ENCODE measurements at regions not wholly inside any gene's neighbourhood (a gene's known extent, or its start where the extent isn't known, plus 50 kb on each side); places are given as distances from the start of the nearest gene placed in this dataset.

- Mint-ChIP-seq H3K36me3 (no peaks in the 10 kb centered on the region), H3K9me3 (peaks cover 6 to 13% (median 8%) of the 10 kb centered on the region in 3 donors), H3K4me3 (no peak overlapping the region), H3K27ac (no peak overlapping the region), H3K4me1 (no peaks in the 10 kb centered on the region), H3K27me3 (no peaks in the 10 kb centered on the region)
Observed at GRCh38 chr15:46897266-46897665, 820.0 kb upstream of the SEMA6D start.

GRCh38 chr15:46901001-46901400 is 816.3 kb upstream of the SEMA6D start:
- Mint-ChIP-seq H3K36me3 (no peaks in the 10 kb centered on the region), H3K9me3 (peaks cover 4 to 5% (median 4%) of the 10 kb centered on the region in 3 donors), H3K4me1 (no peaks in the 10 kb centered on the region), H3K27me3 (no peaks in the 10 kb centered on the region), H3K27ac (no peak overlapping the region), H3K4me3 (no peak overlapping the region)

- no peaks in the 10 kb centered on the region for H3K4me1 Mint-ChIP-seq
- H3K27me3 Mint-ChIP-seq, result no peaks in the 10 kb centered on the region
- H3K4me3 Mint-ChIP-seq, result no peak overlapping the region
- H3K9me3 Mint-ChIP-seq, result peaks cover 0 to 15% (median 7%) of the 10 kb centered on the region in 3 donors
- H3K36me3 Mint-ChIP-seq, result no peaks in the 10 kb centered on the region
- no peak overlapping the region for H3K27ac Mint-ChIP-seq
Observed at GRCh38 chr15:46917721-46918252, 799.5 kb upstream of the SEMA6D start.

GRCh38 chr15:46918462-46919140 is 798.7 kb upstream of the SEMA6D start:
- H3K27ac Mint-ChIP-seq, result no peak overlapping the region
- H3K27me3 Mint-ChIP-seq, result no peaks in the 10 kb centered on the region
- H3K4me3 Mint-ChIP-seq, result no peak overlapping the region
- no peaks in the 10 kb centered on the region for H3K36me3 Mint-ChIP-seq
- peaks cover 0 to 19% (median 10%) of the 10 kb centered on the region in 3 donors for H3K9me3 Mint-ChIP-seq
- no peaks in the 10 kb centered on the region for H3K4me1 Mint-ChIP-seq

- Mint-ChIP-seq H3K4me3 (no peak overlapping the region), H3K27me3 (no peaks in the 10 kb centered on the region), H3K27ac (no peak overlapping the region), H3K9me3 (peaks cover 0 to 15% (median 7%) of the 10 kb centered on the region in 3 donors), H3K36me3 (no peaks in the 10 kb centered on the region), H3K4me1 (no peaks in the 10 kb centered on the region)
Observed at GRCh38 chr15:46921891-46922290, 795.4 kb upstream of the SEMA6D start.

- no peaks in the 10 kb centered on the region for H3K36me3 Mint-ChIP-seq
- H3K27me3 Mint-ChIP-seq, result no peaks in the 10 kb centered on the region
- H3K4me1 Mint-ChIP-seq, result no peaks in the 10 kb centered on the region
- H3K4me3 Mint-ChIP-seq, result no peak overlapping the region
- peaks cover 0 to 2% (median 0%) of the 10 kb centered on the region in 3 donors for H3K9me3 Mint-ChIP-seq
- no peak overlapping the region for H3K27ac Mint-ChIP-seq
Observed at GRCh38 chr15:46930426-46930825, 786.9 kb upstream of the SEMA6D start.

- Mint-ChIP-seq H3K4me3 (no peak overlapping the region), H3K9me3 (peaks cover 0 to 3% (median 2%) of the 10 kb centered on the region in 3 donors), H3K27ac (no peak overlapping the region), H3K4me1 (no peaks in the 10 kb centered on the region), H3K36me3 (no peaks in the 10 kb centered on the region), H3K27me3 (no peaks in the 10 kb centered on the region)
Observed at GRCh38 chr15:46933332-46933731, 784.0 kb upstream of the SEMA6D start.

- Mint-ChIP-seq H3K27me3 (no peaks in the 10 kb centered on the region), H3K36me3 (no peaks in the 10 kb centered on the region), H3K4me3 (no peak overlapping the region), H3K4me1 (no peaks in the 10 kb centered on the region), H3K27ac (no peak overlapping the region), H3K9me3 (peaks cover 2 to 6% (median 3%) of the 10 kb centered on the region in 3 donors)
Observed at GRCh38 chr15:46934851-46935250, 782.5 kb upstream of the SEMA6D start.

- Mint-ChIP-seq H3K4me1 (no peaks in the 10 kb centered on the region), H3K36me3 (no peaks in the 10 kb centered on the region), H3K27ac (no peak overlapping the region), H3K4me3 (no peak overlapping the region), H3K9me3 (peaks cover 0 to 12% (median 4%) of the 10 kb centered on the region in 3 donors), H3K27me3 (no peaks in the 10 kb centered on the region)
Observed at GRCh38 chr15:46938169-46938568, 779.1 kb upstream of the SEMA6D start.

- H3K36me3 Mint-ChIP-seq, result no peaks in the 10 kb centered on the region
- no peak overlapping the region for H3K27ac Mint-ChIP-seq
- no peaks in the 10 kb centered on the region for H3K4me1 Mint-ChIP-seq
- H3K4me3 Mint-ChIP-seq, result no peak overlapping the region
- no peaks in the 10 kb centered on the region for H3K27me3 Mint-ChIP-seq
- H3K9me3 Mint-ChIP-seq, result peaks cover 0 to 14% (median 6%) of the 10 kb centered on the region in 3 donors
Observed at GRCh38 chr15:46941241-46941640, 776.1 kb upstream of the SEMA6D start.

- no peaks in the 10 kb centered on the region for H3K4me1 Mint-ChIP-seq
- peaks cover 5 to 8% (median 8%) of the 10 kb centered on the region in 3 donors for H3K9me3 Mint-ChIP-seq
- no peaks in the 10 kb centered on the region for H3K27me3 Mint-ChIP-seq
- H3K36me3 Mint-ChIP-seq, result no peaks in the 10 kb centered on the region
- H3K4me3 Mint-ChIP-seq, result no peak overlapping the region
- H3K27ac Mint-ChIP-seq, result no peak overlapping the region
Observed at GRCh38 chr15:46946953-46947352, 770.4 kb upstream of the SEMA6D start.

GRCh38 chr15:46955576-46955975 is 761.7 kb upstream of the SEMA6D start:
- no peak overlapping the region for H3K27ac Mint-ChIP-seq
- H3K9me3 Mint-ChIP-seq, result peaks cover 3 to 4% (median 3%) of the 10 kb centered on the region in 3 donors
- H3K36me3 Mint-ChIP-seq, result no peaks in the 10 kb centered on the region
- H3K4me1 Mint-ChIP-seq, result no peaks in the 10 kb centered on the region
- H3K27me3 Mint-ChIP-seq, result no peaks in the 10 kb centered on the region
- H3K4me3 Mint-ChIP-seq, result no peak overlapping the region

GRCh38 chr15:46956456-46956855 is 760.8 kb upstream of the SEMA6D start:
- Mint-ChIP-seq H3K27me3 (no peaks in the 10 kb centered on the region), H3K36me3 (no peaks in the 10 kb centered on the region), H3K27ac (no peak overlapping the region), H3K4me3 (no peak overlapping the region), H3K9me3 (peaks cover 2 to 4% (median 3%) of the 10 kb centered on the region in 3 donors), H3K4me1 (no peaks in the 10 kb centered on the region)

GRCh38 chr15:46956881-46957280 is 760.4 kb upstream of the SEMA6D start:
- no peaks in the 10 kb centered on the region for H3K27me3 Mint-ChIP-seq
- H3K27ac Mint-ChIP-seq, result no peak overlapping the region
- peaks cover 0 to 6% (median 4%) of the 10 kb centered on the region in 3 donors for H3K9me3 Mint-ChIP-seq
- no peaks in the 10 kb centered on the region for H3K4me1 Mint-ChIP-seq
- H3K4me3 Mint-ChIP-seq, result no peak overlapping the region
- no peaks in the 10 kb centered on the region for H3K36me3 Mint-ChIP-seq

GRCh38 chr15:46960581-46960980 is 756.7 kb upstream of the SEMA6D start:
- no peaks in the 10 kb centered on the region for H3K4me1 Mint-ChIP-seq
- peaks cover 1% of the 10 kb centered on the region for H3K36me3 Mint-ChIP-seq
- no peaks in the 10 kb centered on the region for H3K27me3 Mint-ChIP-seq
- H3K4me3 Mint-ChIP-seq, result no peak overlapping the region
- no peak overlapping the region for H3K27ac Mint-ChIP-seq
- H3K9me3 Mint-ChIP-seq, result peaks cover 2 to 15% (median 2%) of the 10 kb centered on the region in 3 donors

- no peaks in the 10 kb centered on the region for H3K4me1 Mint-ChIP-seq
- H3K4me3 Mint-ChIP-seq, result no peak overlapping the region
- H3K27ac Mint-ChIP-seq, result no peak overlapping the region
- H3K27me3 Mint-ChIP-seq, result no peaks in the 10 kb centered on the region
- H3K36me3 Mint-ChIP-seq, result peaks cover 3% of the 10 kb centered on the region
- peaks cover 2 to 19% (median 3%) of the 10 kb centered on the region in 3 donors for H3K9me3 Mint-ChIP-seq
Observed at GRCh38 chr15:46961795-46962194, 755.5 kb upstream of the SEMA6D start.

Measured in IgD-negative memory B cell (primary cell).